Natural killer cell (primary cell): ENCODE measurements at regions not wholly inside any gene's neighbourhood (a gene's known extent, or its start where the extent isn't known, plus 50 kb on each side); places are given as distances from the start of the nearest gene placed in this dataset.

Experiments
- ATAC-seq, 3 donors: fragments of 150-1000 bp in 2 of 3; fragments of 200-7000 bp in 1 of 3; cut with Tn5 transposase; 1 replicate in 1 of 3; 2 replicates in 2 of 3; pipeline ENCODE4 v1.10.0; 2021; ENCODE audit warnings: mild to moderate bottlenecking in 2 of 3, moderate library complexity in 2 of 3
- DNase-seq, 2 donors: peaks; one replicate each; pipeline versions ENCODE4 v3.0.0 to v3.0.0-alpha.2; 2013 to 2021; ENCODE audit warnings: mixed read lengths in 1 of 2
- H3K27ac ChIP-seq: one replicate; pipeline ENCODE4 v1.5.1; 2013; ENCODE audit warnings: mild to moderate bottlenecking, low read length
- H3K27me3 ChIP-seq: one replicate; pipeline ENCODE4 v1.6.1; 2013; ENCODE audit warnings: low read length; ENCODE audit not compliant: control insufficient read depth, insufficient read depth
- H3K36me3 ChIP-seq: one replicate; pipeline ENCODE4 v1.6.1; 2013; ENCODE audit warnings: low read length; ENCODE audit not compliant: control insufficient read depth, insufficient read depth
- H3K4me1 ChIP-seq: one replicate; pipeline ENCODE4 v1.6.1; 2013; ENCODE audit warnings: low read length; ENCODE audit not compliant: control insufficient read depth, insufficient read depth
- H3K4me3 ChIP-seq: one replicate; pipeline ENCODE4 v1.5.1; 2013; ENCODE audit warnings: low read length
- H3K9me3 ChIP-seq: one replicate; pipeline ENCODE4 v1.6.1; 2013; ENCODE audit warnings: low read length; ENCODE audit not compliant: control insufficient read depth, insufficient read depth
- H3K27ac Mint-ChIP-seq, 2 donors: one replicate each; pipeline ENCODE4 v1.8.0; 2022; ENCODE audit warnings: mild to moderate bottlenecking in 2 of 2, mixed read lengths in 2 of 2, moderate library complexity in 1 of 2
- H3K27me3 Mint-ChIP-seq, 2 donors: one replicate each; pipeline ENCODE4 v1.8.0; 2022; ENCODE audit warnings: low read depth in 2 of 2, mixed read lengths in 2 of 2
- H3K36me3 Mint-ChIP-seq: one replicate; pipeline ENCODE4 v1.8.0; 2022; ENCODE audit warnings: mixed read lengths
- H3K4me1 Mint-ChIP-seq, 2 donors: one replicate each; pipeline ENCODE4 v1.8.0; 2022; ENCODE audit warnings: mixed read lengths in 2 of 2
- H3K4me3 Mint-ChIP-seq: one replicate; pipeline ENCODE4 v1.8.0; 2022; ENCODE audit warnings: mild to moderate bottlenecking, moderate library complexity, mixed read lengths
- H3K9me3 Mint-ChIP-seq, 2 donors: one replicate each; pipeline ENCODE4 v1.8.0; 2022; ENCODE audit warnings: mixed read lengths in 2 of 2
- CTCF ChIP-seq: fragments of 200-600 bp; IDR thresholded peaks from one replicate; pipeline ENCODE4 v1.8.0; 2022; ENCODE audit warnings: antibody characterized with exemption
- WGBS: methylation state at CpG from one replicate; pipeline ENCODE4 v1.1.7; 2013; ENCODE audit warnings: missing lambda C conversion rate; ENCODE audit not compliant: insufficient coverage; 5-methylcytosine and 5-hydroxymethylcytosine counted together
- intact Hi-C: fragments of 100-400 bp; cut with micrococcal nuclease; formaldehyde crosslinking; loops from one replicate; pipeline ENCODE4 v1.14.2; 2022

- Histone ChIP-seq H3K4me1 (no peaks in the 10 kb centered on the region), H3K36me3 (no peaks in the 10 kb centered on the region), H3K27ac (no peak overlapping the region), H3K9me3 (no peaks in the 10 kb centered on the region), H3K27me3 (no peaks in the 10 kb centered on the region), H3K4me3 (no peak overlapping the region)
- Mint-ChIP-seq H3K4me1 (peaks cover 10 to 12% of the 10 kb centered on the region in 2 donors), H3K9me3 (no peaks in the 10 kb centered on the region), H3K27me3 (no peaks in the 10 kb centered on the region), H3K27ac (no peak overlapping the region), H3K36me3 (no peaks in the 10 kb centered on the region), H3K4me3 (no peak overlapping the region)
- DNase-seq = no peak
- WGBS = over 99% methylated on average over 4 of the region's 4 CpGs
- no peak for TF ChIP-seq CTCF
- no peak for ATAC-seq
- intact Hi-C loops = no loop called here
These were observed 92.8 kb upstream of the TGFBR2 start for GRCh38 chr3:30513374-30514152.

GRCh38 chr3:30516238-30516637 is 90.2 kb upstream of the TGFBR2 start:
- Mint-ChIP-seq H3K4me1 (peaks cover 14 to 16% of the 10 kb centered on the region in 2 donors), H3K9me3 (no peaks in the 10 kb centered on the region), H3K27ac (no peak overlapping the region), H3K27me3 (no peaks in the 10 kb centered on the region), H3K36me3 (no peaks in the 10 kb centered on the region), H3K4me3 (no peak overlapping the region)
- Histone ChIP-seq H3K27ac (no peak overlapping the region), H3K27me3 (no peaks in the 10 kb centered on the region), H3K36me3 (no peaks in the 10 kb centered on the region), H3K4me3 (no peak overlapping the region), H3K4me1 (no peaks in the 10 kb centered on the region), H3K9me3 (no peaks in the 10 kb centered on the region)
- TF ChIP-seq CTCF = no peak
- intact Hi-C loops = no loop called here
- 66% methylated on average over 2 of the region's 2 CpGs for WGBS
- ATAC-seq (no peak), DNase-seq (no peak)

- no peaks in the 10 kb centered on the region for H3K27me3 Mint-ChIP-seq
- no peaks in the 10 kb centered on the region for H3K9me3 ChIP-seq
- intact Hi-C loops = no loop called here
- no peak overlapping the region for H3K4me3 ChIP-seq
- no peak overlapping the region for H3K27ac ChIP-seq
- WGBS = 89% methylated on average over 4 of the region's 4 CpGs
- H3K27me3 ChIP-seq = no peaks in the 10 kb centered on the region
- H3K9me3 Mint-ChIP-seq = no peaks in the 10 kb centered on the region
- no peak overlapping the region for H3K27ac Mint-ChIP-seq
- TF ChIP-seq CTCF = no peak
- H3K4me1 Mint-ChIP-seq = peaks cover 7 to 16% of the 10 kb centered on the region in 2 donors
- H3K36me3 Mint-ChIP-seq = no peaks in the 10 kb centered on the region
- H3K4me3 Mint-ChIP-seq = no peak overlapping the region
- H3K4me1 ChIP-seq = no peaks in the 10 kb centered on the region
- DNase-seq = no peak
- H3K36me3 ChIP-seq = no peaks in the 10 kb centered on the region
- ATAC-seq = peak in 1 of 3 donors; percentile 35
These were observed 88.1 kb upstream of the TGFBR2 start for GRCh38 chr3:30518181-30518864.
